ENCODE measurements at regions not wholly inside any gene's neighbourhood (a gene's known extent, or its start where the extent isn't known, plus 50 kb on each side); places are given as distances from the start of the nearest gene placed in this dataset.

DNA sequence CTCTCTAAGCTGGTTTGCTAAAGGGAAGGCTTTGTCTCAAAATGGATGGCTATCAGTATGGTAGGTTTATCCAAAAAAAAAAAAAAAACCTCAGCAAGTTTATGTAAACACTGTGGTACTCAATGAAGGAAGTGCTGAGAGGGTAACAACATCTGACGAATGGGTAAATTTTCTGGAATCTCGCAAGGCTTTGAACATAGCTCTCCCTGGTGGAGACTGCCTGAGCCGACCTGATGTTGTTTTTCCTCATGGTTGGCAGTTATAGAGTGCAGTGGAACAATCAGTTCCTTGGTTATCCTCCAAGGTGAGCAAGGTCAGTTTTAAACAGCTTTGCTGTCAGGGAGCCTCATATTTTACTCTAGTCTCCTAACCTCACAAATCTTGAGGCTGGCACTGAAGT lies 94.6 kb downstream of the ZPLD1 start:
- peaks cover 5% of the 10 kb centered on the region for H3K4me1 Mint-ChIP-seq (ENCODE audit: low read depth)
- H3K27ac Mint-ChIP-seq = no peak overlapping the region
- H3K9me3 Mint-ChIP-seq = no peaks in the 10 kb centered on the region
- H3K4me3 Mint-ChIP-seq = no peak overlapping the region
- peaks cover 20% of the 10 kb centered on the region for H3K27me3 Mint-ChIP-seq
- H3K36me3 Mint-ChIP-seq (ENCODE audit: low read depth) = no peaks in the 10 kb centered on the region

DNA sequence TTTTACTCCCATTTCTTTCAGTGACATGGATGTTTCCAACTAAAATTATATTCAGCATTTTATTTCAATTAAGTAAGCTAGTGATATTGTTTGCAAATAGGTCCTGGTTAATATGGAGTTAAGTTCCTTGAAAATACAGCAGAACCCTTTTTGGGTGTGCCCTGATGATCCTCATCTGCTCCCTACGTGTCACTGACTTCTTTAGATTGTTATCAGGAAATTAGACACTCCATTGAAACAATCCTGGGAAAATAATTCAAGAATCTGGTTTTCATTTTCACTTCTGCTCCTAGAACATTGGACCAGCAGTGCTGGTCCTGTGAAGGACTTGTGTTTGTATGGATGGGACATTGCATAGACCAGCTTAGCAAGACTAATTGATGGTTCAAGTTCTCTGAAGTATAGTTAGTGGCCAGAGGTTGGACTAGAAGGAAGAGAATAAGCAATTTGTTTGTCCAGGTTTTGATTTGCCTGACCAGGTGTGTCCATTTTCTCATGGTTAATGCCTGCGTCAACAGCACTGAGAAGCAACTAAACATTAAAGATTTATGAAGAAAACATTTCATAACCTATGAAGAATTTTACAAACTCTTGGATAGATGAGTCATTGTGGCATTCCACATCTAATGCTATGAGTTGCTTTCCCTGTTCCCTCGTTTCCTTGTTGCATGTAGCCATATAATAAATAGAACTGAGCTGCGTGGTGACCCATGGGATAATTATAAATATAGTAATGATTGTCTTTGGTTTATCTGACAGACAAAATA lies 95.8 kb downstream of the ZPLD1 start:
- Mint-ChIP-seq H3K4me3 (no peak overlapping the region), H3K4me1 (ENCODE audit: low read depth) (peaks cover 5% of the 10 kb centered on the region), H3K36me3 (ENCODE audit: low read depth) (no peaks in the 10 kb centered on the region), H3K27ac (no peak overlapping the region), H3K27me3 (peaks cover 15% of the 10 kb centered on the region), H3K9me3 (no peaks in the 10 kb centered on the region)

DNA sequence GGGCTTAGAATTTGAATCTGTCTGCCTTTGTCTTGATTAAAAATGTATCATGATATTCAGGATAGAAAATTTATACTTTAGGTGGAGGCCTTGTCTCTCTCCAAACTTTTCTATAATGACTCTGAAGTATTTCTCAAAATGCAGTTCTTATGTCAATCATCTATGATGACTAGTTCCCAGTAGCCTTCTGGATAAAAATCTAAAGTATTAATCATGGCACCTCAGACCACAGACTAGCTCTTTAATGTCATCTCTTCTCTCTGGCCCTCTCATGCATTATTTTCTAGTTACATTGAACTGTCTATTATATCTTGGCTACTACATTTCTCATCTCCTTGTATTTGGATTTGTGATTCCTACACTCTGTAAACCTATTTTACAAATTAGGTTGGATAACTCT lies 96.9 kb downstream of the ZPLD1 start:
- Mint-ChIP-seq H3K9me3 (no peaks in the 10 kb centered on the region), H3K27ac (no peak overlapping the region), H3K36me3 (ENCODE audit: low read depth) (no peaks in the 10 kb centered on the region), H3K4me1 (ENCODE audit: low read depth) (peaks cover 5% of the 10 kb centered on the region), H3K4me3 (no peak overlapping the region), H3K27me3 (peaks cover 10% of the 10 kb centered on the region)

DNA sequence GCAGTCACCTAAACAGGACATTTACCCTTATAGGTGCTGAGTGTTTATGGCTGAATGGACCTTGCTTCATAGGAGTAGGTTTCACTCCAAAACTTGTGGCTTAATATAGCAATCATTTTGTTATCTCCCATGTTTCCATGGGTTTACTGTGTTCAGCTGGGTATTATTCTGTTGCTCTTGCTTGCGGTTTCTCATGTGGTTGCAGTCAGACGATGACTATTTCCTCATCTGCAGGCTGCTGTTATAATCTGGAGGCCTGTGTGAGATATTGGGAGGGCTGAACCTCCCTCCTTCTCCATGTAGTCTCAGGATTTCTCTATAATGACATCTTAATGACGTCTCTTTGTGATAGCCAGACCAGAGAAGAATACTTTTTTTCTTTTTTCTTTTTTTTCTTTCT lies 98.1 kb downstream of the ZPLD1 start:
- no peak overlapping the region for H3K4me3 Mint-ChIP-seq
- H3K36me3 Mint-ChIP-seq (ENCODE audit: low read depth) = no peaks in the 10 kb centered on the region
- H3K27me3 Mint-ChIP-seq = peaks cover 8% of the 10 kb centered on the region
- no peaks in the 10 kb centered on the region for H3K9me3 Mint-ChIP-seq
- H3K27ac Mint-ChIP-seq = no peak overlapping the region
- peaks cover 5% of the 10 kb centered on the region for H3K4me1 Mint-ChIP-seq (ENCODE audit: low read depth)

DNA sequence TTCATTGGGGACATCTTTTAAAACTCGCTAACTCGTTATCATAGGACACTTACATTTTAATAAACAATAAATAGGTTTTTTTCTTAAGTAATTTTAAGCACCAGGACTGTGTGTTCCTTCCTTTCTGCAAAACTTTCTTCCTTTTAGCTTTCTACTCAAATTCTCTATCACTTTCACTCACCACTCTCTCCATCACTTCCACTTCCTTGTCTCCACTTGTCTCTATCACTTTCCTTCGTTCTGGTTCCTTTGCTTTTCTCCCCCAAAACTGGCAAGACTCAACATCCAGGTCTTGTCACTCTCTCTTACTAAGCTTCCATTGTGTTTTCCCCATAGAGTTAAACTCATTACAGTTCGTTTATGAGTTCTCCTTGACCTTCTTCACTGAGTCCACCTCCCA lies 99.0 kb downstream of the ZPLD1 start:
- Mint-ChIP-seq H3K36me3 (ENCODE audit: low read depth) (no peaks in the 10 kb centered on the region), H3K27me3 (peaks cover 8% of the 10 kb centered on the region), H3K4me3 (no peak overlapping the region), H3K4me1 (ENCODE audit: low read depth) (peaks cover 5% of the 10 kb centered on the region), H3K9me3 (no peaks in the 10 kb centered on the region), H3K27ac (no peak overlapping the region)

DNA sequence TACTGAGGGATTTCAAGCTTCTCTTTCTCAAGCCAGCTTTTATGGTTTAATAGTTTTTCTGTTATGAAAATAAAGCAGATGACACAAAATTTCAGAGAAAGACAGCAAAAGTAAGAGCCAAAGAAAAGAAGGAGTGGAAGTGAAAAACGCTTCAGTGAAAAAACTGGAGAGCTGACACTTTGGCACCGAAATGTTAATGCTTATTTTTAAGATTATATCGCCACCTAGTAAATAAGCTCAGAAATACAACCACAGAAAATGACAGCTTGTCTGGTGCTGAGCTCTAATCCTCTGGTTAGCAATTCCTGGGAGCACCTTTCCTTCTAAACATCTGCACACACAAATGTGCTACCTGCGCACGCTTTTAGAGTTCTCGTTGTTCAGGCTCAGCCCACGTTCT lies 101.6 kb downstream of the ZPLD1 start:
- peaks cover 10% of the 10 kb centered on the region for H3K27me3 Mint-ChIP-seq
- no peaks in the 10 kb centered on the region for H3K9me3 Mint-ChIP-seq
- H3K4me1 Mint-ChIP-seq (ENCODE audit: low read depth) = peaks cover 5% of the 10 kb centered on the region
- H3K36me3 Mint-ChIP-seq (ENCODE audit: low read depth) = no peaks in the 10 kb centered on the region
- H3K4me3 Mint-ChIP-seq = no peak overlapping the region
- H3K27ac Mint-ChIP-seq = no peak overlapping the region

DNA sequence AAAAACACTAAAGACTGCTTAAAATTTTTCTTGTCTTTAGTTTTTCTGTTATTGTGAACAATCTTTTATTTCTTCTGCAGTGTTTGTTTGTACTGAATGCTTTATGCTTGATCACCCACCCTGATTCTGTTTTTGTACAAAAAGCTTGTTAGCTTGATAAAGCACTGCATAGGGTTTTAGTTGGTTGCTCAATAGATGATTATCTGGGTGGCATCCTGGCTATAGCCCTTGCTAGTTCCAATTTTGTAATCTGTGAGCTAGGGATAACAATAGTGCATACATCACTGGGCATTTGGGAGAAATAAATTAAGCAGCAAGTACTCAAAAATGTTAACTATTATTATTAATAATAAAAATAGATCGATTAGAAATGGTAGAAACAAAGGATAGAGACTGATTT lies 102.3 kb downstream of the ZPLD1 start:
- Mint-ChIP-seq H3K27me3 (peaks cover 10% of the 10 kb centered on the region), H3K9me3 (no peaks in the 10 kb centered on the region), H3K36me3 (ENCODE audit: low read depth) (no peaks in the 10 kb centered on the region), H3K27ac (no peak overlapping the region), H3K4me3 (no peak overlapping the region), H3K4me1 (ENCODE audit: low read depth) (peaks cover 5% of the 10 kb centered on the region)

DNA sequence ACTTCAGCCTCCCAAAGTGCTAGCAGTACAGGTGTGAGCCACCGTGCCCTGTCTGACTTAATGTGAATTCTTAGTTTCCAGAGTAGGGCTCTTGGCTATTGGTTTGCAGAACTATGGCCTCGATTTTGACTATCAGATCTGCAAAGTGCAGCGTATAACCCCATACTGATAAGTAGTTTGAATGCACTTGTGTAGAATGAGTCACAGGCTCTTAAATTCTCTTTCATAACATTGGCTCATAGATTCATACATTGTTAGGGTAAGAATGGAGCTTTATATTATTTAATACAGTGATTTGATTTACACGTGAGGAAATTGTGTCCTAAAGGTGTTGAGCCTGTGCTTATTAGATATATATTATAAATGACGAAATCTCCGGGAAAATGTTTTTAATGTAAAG lies 109.9 kb downstream of the ZPLD1 start:
- H3K27me3 Mint-ChIP-seq = peaks cover 14% of the 10 kb centered on the region
- H3K36me3 Mint-ChIP-seq (ENCODE audit: low read depth) = no peaks in the 10 kb centered on the region
- H3K4me1 Mint-ChIP-seq (ENCODE audit: low read depth) = no peaks in the 10 kb centered on the region
- no peak overlapping the region for H3K27ac Mint-ChIP-seq
- no peaks in the 10 kb centered on the region for H3K9me3 Mint-ChIP-seq
- H3K4me3 Mint-ChIP-seq = no peak overlapping the region

DNA sequence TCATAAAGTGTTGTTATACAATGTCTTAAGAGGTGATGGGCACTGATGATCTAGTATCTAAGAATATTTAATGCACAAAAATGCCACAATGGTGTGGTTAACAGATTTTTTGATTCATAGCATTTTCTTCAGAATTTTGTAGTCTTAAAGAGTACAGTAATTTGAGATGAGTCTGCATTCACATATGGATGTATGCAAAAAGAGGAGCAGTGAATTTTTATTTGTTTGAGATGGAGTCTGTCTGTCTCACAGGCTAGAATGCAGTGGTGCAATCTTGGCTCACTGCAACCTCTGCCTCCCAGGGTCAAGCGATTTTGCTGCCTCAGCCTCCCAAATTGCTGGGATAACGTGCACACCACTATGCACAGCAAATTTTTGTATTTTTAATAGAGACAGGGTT lies 110.5 kb downstream of the ZPLD1 start:
- Mint-ChIP-seq H3K27me3 (peaks cover 11% of the 10 kb centered on the region), H3K27ac (no peak overlapping the region), H3K4me1 (ENCODE audit: low read depth) (no peaks in the 10 kb centered on the region), H3K4me3 (no peak overlapping the region), H3K9me3 (no peaks in the 10 kb centered on the region), H3K36me3 (ENCODE audit: low read depth) (no peaks in the 10 kb centered on the region)

DNA sequence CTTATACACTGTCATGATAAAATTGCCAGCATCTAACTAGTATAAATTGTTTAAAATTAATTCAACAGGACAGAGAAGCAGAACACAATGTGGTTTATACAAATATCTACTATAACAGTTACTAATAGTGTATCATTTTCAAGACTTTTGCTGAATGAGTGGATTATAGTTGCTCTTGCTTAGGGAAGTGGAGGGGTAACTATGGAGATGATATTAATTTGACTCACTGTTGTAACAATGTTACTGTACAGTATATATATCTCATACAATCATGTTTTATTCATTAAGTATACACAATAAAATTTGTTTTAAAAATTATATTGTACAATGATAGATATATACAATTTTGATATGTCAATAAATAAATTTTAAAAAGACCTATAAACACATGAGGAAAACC lies 119.1 kb downstream of the ZPLD1 start:
- Mint-ChIP-seq H3K27me3 (peaks cover 21% of the 10 kb centered on the region), H3K36me3 (ENCODE audit: low read depth) (no peaks in the 10 kb centered on the region), H3K4me1 (ENCODE audit: low read depth) (no peaks in the 10 kb centered on the region), H3K4me3 (no peak overlapping the region), H3K27ac (no peak overlapping the region), H3K9me3 (no peaks in the 10 kb centered on the region)

DNA sequence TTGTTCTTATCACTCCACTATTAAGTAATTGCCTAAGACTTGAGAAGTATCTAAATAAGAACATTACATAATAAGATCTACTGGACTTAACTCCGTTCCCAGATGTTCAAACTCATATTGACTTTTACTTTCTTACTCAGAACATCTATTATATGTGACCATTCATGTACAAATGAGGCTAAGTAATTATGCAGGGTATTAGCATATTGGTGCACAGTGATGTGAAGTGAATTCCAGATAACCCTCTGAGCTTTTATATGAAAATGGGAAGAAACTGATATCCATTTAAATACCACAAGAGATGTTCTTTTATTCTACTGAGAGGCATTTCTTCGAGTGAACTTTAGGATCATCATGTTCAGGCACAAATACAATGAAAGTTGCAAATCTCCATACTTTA lies 135.7 kb downstream of the ZPLD1 start:
- Mint-ChIP-seq H3K36me3 (ENCODE audit: low read depth) (no peaks in the 10 kb centered on the region), H3K27me3 (peaks cover 14% of the 10 kb centered on the region), H3K4me1 (ENCODE audit: low read depth) (no peaks in the 10 kb centered on the region), H3K27ac (no peak overlapping the region), H3K9me3 (peaks cover 5% of the 10 kb centered on the region), H3K4me3 (no peak overlapping the region)

DNA sequence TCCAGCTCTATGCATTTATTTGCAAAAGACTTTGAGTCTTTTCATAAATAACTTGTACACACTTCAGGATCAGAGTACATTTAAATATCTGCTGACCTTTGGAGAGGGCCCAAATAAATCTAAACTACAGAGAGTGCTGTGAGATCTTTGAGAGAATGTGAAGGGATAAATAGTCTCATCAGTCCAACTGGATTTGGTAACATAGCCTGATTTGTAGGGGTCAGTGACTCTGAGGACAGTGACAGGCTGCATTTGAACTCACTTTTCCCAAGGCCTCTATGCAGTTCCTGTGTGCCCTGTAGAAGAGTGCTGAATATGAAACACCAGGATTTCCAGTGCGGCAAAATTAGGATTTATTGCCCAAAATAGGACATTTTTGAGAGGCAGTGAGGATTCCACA lies 136.2 kb downstream of the ZPLD1 start:
- Mint-ChIP-seq H3K4me3 (no peak overlapping the region), H3K36me3 (ENCODE audit: low read depth) (no peaks in the 10 kb centered on the region), H3K27me3 (peaks cover 12% of the 10 kb centered on the region), H3K27ac (no peak overlapping the region), H3K9me3 (peaks cover 3% of the 10 kb centered on the region), H3K4me1 (ENCODE audit: low read depth) (no peaks in the 10 kb centered on the region)

DNA sequence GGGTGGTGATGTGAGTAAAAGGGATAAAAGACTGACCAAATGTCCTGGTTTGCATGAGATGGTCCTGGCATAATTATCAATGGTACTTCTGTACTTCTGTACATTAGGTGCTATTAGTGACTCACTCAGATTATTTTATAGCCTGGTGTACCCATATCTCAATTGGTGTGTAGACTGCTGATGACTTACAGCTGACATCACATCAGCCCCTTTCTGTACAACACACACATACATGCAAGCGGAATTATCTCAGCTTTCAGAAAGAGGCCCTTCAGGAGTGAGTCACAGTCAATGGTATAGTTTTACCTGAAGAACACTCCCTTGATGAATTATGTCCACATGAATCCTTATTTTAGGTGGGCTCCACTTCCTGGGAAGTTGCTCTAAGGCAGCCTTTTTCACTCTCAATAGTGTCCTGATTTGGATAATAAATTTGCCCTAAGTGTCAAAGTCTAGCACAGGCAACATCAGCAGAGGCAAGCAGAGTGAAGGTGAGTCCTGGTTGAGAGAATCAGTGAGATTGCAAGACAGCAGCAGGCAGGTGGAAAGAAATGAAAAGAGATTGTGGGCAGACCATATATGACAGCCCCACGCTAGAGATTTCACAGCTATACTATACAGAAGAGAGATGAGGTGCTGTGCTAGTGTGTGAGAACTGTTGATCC lies 137.0 kb downstream of the ZPLD1 start:
- no peak overlapping the region for H3K4me3 Mint-ChIP-seq
- H3K9me3 Mint-ChIP-seq = no peaks in the 10 kb centered on the region
- no peaks in the 10 kb centered on the region for H3K36me3 Mint-ChIP-seq (ENCODE audit: low read depth)
- no peak overlapping the region for H3K27ac Mint-ChIP-seq
- H3K27me3 Mint-ChIP-seq = peaks cover 9% of the 10 kb centered on the region
- H3K4me1 Mint-ChIP-seq (ENCODE audit: low read depth) = no peaks in the 10 kb centered on the region

DNA sequence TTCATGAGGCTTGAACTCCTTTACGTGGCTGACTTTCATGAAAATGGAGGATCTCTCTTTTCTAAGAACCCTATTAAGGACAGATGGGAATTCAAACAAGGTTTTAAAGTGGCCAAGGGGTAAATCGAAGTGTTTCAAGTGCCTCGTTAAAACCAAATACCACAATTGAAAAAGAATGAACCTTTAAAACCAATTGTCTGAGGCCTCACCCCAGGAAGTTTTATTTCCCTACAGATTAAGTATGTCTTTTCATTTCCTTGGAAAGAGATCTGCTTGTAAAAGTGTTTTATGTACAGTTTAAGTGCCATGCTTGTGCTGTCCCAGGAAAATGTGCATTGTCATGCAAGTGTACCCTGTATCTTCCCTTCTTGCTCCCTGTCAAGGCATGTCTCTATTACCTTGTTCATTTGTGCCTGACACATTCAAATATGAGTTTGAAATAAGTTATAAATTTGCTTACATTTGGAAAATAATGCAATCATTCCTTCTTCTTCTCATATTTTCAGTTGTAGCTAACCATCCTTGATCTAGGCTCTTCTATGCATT lies 138.7 kb downstream of the ZPLD1 start:
- Mint-ChIP-seq H3K27ac (no peak overlapping the region), H3K4me1 (ENCODE audit: low read depth) (no peaks in the 10 kb centered on the region), H3K9me3 (no peaks in the 10 kb centered on the region)

DNA sequence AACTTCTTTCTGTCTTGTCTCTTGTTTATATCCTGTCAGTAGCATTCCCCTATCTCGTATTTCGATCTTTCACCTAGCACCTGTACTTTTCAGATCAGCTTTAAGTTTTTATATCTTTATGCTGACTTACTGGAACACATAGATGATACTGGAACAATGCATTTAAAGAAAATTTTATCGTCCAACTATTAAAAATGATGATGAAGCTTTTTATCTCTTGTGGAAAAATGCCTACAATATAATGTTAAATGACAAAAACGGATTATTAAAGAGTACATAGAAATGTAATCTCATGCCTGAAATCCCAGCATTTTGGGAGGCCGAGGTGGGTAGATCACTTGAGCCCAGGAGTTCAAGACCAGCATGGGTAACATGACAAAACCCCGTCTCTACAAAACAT lies 139.5 kb downstream of the ZPLD1 start:
- Mint-ChIP-seq H3K27me3 (peaks cover 4% of the 10 kb centered on the region), H3K36me3 (ENCODE audit: low read depth) (no peaks in the 10 kb centered on the region), H3K4me3 (no peak overlapping the region), H3K4me1 (ENCODE audit: low read depth) (no peaks in the 10 kb centered on the region), H3K9me3 (no peaks in the 10 kb centered on the region), H3K27ac (no peak overlapping the region)

More for the DNA sequence above, 138.7 kb downstream of the ZPLD1 start:
- Mint-ChIP-seq H3K27me3 (peaks cover 4% of the 10 kb centered on the region), H3K36me3 (ENCODE audit: low read depth) (no peaks in the 10 kb centered on the region), H3K4me3 (no peak overlapping the region)

All from stimulated activated naive CD8-positive, alpha-beta T cell treated with anti-CD3 and anti-CD28 coated beads, Interleukin-15, Interleukin-2, amounts not matched to agents 100 ng/mL and 50 ng/mL, for 24 hours (primary cell).